Ovary (tissue), 7 donors: ENCODE measurements at regions not wholly inside any gene's neighbourhood (a gene's known extent, or its start where the extent isn't known, plus 50 kb on each side); places are given as distances from the start of the nearest gene placed in this dataset.

Source experiments
- DNase-seq, 5 donors: peaks; one replicate each; pipeline ENCODE4 v3.0.0-alpha.2; 2019 to 2020
- H3K27ac ChIP-seq, 2 donors: fragments of 200-600 bp; one replicate each; pipeline versions ENCODE4 v1.5.1 to v1.8.0; 2019 to 2022
- H3K27me3 ChIP-seq: fragments of 200-600 bp; one replicate; pipeline ENCODE4 v1.8.0; 2022
- H3K36me3 ChIP-seq: fragments of 200-600 bp; sonication (generic); one replicate; pipeline ENCODE4 v1.5.1; 2019
- H3K4me1 ChIP-seq: one replicate; pipeline ENCODE4 v1.8.1; 2013; ENCODE audit warnings: mild to moderate bottlenecking, moderate library complexity; ENCODE audit not compliant: insufficient read depth
- H3K4me3 ChIP-seq: fragments of 200-600 bp; sonication (generic); one replicate; pipeline ENCODE4 v1.5.1; 2017
- H3K9me3 ChIP-seq, 2 donors: fragments of 200-600 bp in 1 of 2; sonication (generic) in 1 of 2; one replicate each; pipeline versions ENCODE4 v1.5.1 to v1.8.1; 2013 to 2019; ENCODE audit warnings: mild to moderate bottlenecking in 1 of 2, moderate library complexity in 1 of 2
- CTCF ChIP-seq, 3 donors: fragments of 450-650 bp in 2 of 3; fragments of 200-600 bp in 1 of 3; IDR thresholded peaks; one replicate each; pipeline versions ENCODE4 v1.5.1 to v1.8.0; 2016 to 2022; ENCODE audit warnings: antibody characterized with exemption in 3 of 3, mild to moderate bottlenecking in 1 of 3
- EP300 ChIP-seq: sonication (generic); formaldehyde crosslinking; IDR thresholded peaks from one replicate; pipeline ENCODE4 v1.6.1; 2017; ENCODE audit warnings: antibody characterized with exemption
- POLR2A ChIP-seq: fragments of 450-650 bp; IDR thresholded peaks from one replicate; pipeline ENCODE4 v1.6.1; 2017; ENCODE audit warnings: antibody characterized with exemption, mild to moderate bottlenecking, moderate library complexity
- WGBS, 3 donors: extraction: QIAGEN DNeasy Blood & Tissue Kit in 1 of 3; methylation state at CpG; one replicate each; pipeline versions ENCODE4 v1.1.5 to v1.1.7; 2013 to 2017; 5-methylcytosine and 5-hydroxymethylcytosine counted together
- intact Hi-C, 4 donors: fragments of 100-400 bp; cut with DNase I; formaldehyde crosslinking; loops; one replicate each; pipeline versions ENCODE4 v1.11.0 to v1.15.1; 2022 to 2023
- donor health status: DM: no; HTN: no; CAD: no; lungs with moderate emphysema.
- donor health status: DM: no; HTN: no; CAD: no.
- donor health status: Bipolar disorder and iron deficiency.
- donor health status: DM: no; HTN: no; CAD: no.
- donor health status: DM: yes; HTN: yes; CAD: no.

- Histone ChIP-seq H3K36me3 (no peaks in the 10 kb centered on the region), H3K4me1 (no peaks in the 10 kb centered on the region), H3K9me3 (no peaks in the 10 kb centered on the region), H3K4me3 (no peak overlapping the region), H3K27ac (no peak overlapping the region), H3K27me3 (no peaks in the 10 kb centered on the region)
- 52 to 63% (median 52%) methylated on average over 5 of the region's 5 CpGs for WGBS, 3 donors
- intact Hi-C loops, result no loop called here
- TF ChIP-seq EP300 (no peak), CTCF (IDR thresholded peaks at IDR 0.05) (no peak), POLR2A (no peak)
- no peak for DNase-seq
These were observed 1204.2 kb downstream of the PCDH18 start for GRCh38 chr4:136328131-136328530.

DNA sequence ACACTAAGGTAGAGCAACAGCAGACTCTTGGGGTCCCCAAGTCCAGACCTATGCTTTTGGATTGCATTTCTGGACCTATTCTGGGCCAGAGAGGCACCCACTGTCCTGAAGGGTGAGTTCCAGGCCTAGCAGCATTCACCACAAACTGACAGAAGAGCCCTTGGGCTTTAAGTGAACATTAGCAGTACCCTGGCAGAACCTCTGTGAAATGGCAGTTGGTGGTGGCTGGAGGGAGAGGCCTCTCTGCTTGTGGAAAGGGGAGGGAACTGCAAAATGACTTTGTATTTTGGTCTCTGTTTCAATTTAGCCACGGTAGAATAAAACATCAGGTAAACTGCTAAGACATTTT, 1211.9 kb downstream of the PCDH18 start:
- WGBS, 3 donors, result 83 to 91% (median 91%) methylated on average over 1 of the region's 1 CpG
- H3K27me3 ChIP-seq, result no peaks in the 10 kb centered on the region
- TF ChIP-seq POLR2A (no peak), CTCF (IDR thresholded peaks at IDR 0.05) (no peak), EP300 (no peak)
- intact Hi-C loops, result no loop called here
- no peak for DNase-seq
- no peaks in the 10 kb centered on the region for H3K4me1 ChIP-seq
- no peaks in the 10 kb centered on the region for H3K36me3 ChIP-seq
- no peak overlapping the region for H3K4me3 ChIP-seq
- no peak overlapping the region for H3K27ac ChIP-seq
- H3K9me3 ChIP-seq, result no peaks in the 10 kb centered on the region

GRCh38 chr4:136319789-136320464, 1212.4 kb downstream of the PCDH18 start:
- Histone ChIP-seq H3K27me3 (no peaks in the 10 kb centered on the region), H3K9me3 (no peaks in the 10 kb centered on the region), H3K4me3 (no peak overlapping the region), H3K27ac (no peak overlapping the region), H3K36me3 (no peaks in the 10 kb centered on the region), H3K4me1 (no peaks in the 10 kb centered on the region)
- DNase-seq, result no peak
- WGBS, 3 donors, result 97 to 98% (median 97%) methylated on average over 4 of the region's 4 CpGs
- no peak for TF ChIP-seq EP300
- intact Hi-C loops, result no loop called here

DNA sequence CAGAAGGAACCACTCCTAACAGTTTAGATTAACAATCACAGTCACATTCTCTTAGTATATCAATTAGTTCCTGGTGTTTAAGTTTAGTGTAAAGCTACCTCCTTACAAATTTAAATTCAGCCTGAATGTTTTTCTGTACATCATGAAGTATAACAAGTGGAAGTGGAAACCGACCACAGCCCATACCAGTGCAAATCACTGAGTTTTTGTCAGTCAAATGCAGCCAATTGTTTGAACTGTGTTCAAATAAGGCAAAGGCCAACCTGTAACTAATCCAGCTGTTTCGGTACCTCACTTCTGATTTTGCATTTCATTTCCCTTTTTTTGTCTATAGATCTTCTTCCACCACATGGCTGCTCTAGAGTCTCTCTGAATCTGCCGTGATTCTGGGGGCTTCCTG, 1215.3 kb downstream of the PCDH18 start:
- 90 to 94% (median 90%) methylated on average over 3 of the region's 3 CpGs for WGBS, 3 donors
- H3K4me3 ChIP-seq, result no peak overlapping the region
- no peaks in the 10 kb centered on the region for H3K4me1 ChIP-seq
- DNase-seq, result no peak
- no peaks in the 10 kb centered on the region for H3K27me3 ChIP-seq
- H3K9me3 ChIP-seq, result no peaks in the 10 kb centered on the region
- intact Hi-C loops, result no loop called here
- TF ChIP-seq EP300 (no peak), POLR2A (no peak), CTCF (IDR thresholded peaks at IDR 0.05) (no peak)
- H3K27ac ChIP-seq, result no peak overlapping the region
- no peaks in the 10 kb centered on the region for H3K36me3 ChIP-seq

- H3K27ac ChIP-seq, result no peak overlapping the region
- no peaks in the 10 kb centered on the region for H3K9me3 ChIP-seq
- DNase-seq, result no peak
- intact Hi-C loops, result no loop called here
- 73 to 80% (median 75%) methylated on average over 2 of the region's 2 CpGs for WGBS, 3 donors
- no peaks in the 10 kb centered on the region for H3K4me1 ChIP-seq
- H3K36me3 ChIP-seq, result no peaks in the 10 kb centered on the region
- no peak overlapping the region for H3K4me3 ChIP-seq
- TF ChIP-seq POLR2A, result no peak
- no peak for TF ChIP-seq CTCF (IDR thresholded peaks at IDR 0.05)
- no peak for TF ChIP-seq EP300
- H3K27me3 ChIP-seq, result no peaks in the 10 kb centered on the region
These were observed 1217.6 kb downstream of the PCDH18 start for GRCh38 chr4:136314686-136315085.
